HG03066 (cell line): ENCODE measurements at regions not wholly inside any gene's neighbourhood (a gene's known extent, or its start where the extent isn't known, plus 50 kb on each side); places are given as distances from the start of the nearest gene placed in this dataset.
A peak's percentile ranks its signal among the peaks of the same experiment; 100 is the strongest.

ENCODE experiments used
- ATAC-seq: cut with Tn5 transposase; IDR thresholded peaks from one replicate; pipeline ENCODE4 v1.9.1; 2021; ENCODE audit warnings: low read depth; ENCODE audit not compliant: unreplicated experiment

GRCh38 chr2:188187726-188188125, 103.9 kb upstream of the GULP1 start:
- no peak for ATAC-seq

- no peak for ATAC-seq
Observed at GRCh38 chr2:188189356-188189755, 102.3 kb upstream of the GULP1 start.

- no peak for ATAC-seq
Observed at GRCh38 chr2:188193230-188193629, 98.4 kb upstream of the GULP1 start.

- ATAC-seq, result no peak
Observed at GRCh38 chr2:188196343-188197008, 95.2 kb upstream of the GULP1 start.

- no peak for ATAC-seq
Observed at GRCh38 chr2:188199716-188200128, 92.0 kb upstream of the GULP1 start.

GRCh38 chr2:188201639-188202038, 90.0 kb upstream of the GULP1 start:
- no peak for ATAC-seq

- no peak for ATAC-seq
Observed at GRCh38 chr2:188202777-188203176, 88.9 kb upstream of the GULP1 start.

- ATAC-seq, result no peak
Observed at GRCh38 chr2:188203776-188204175, 87.9 kb upstream of the GULP1 start.

- ATAC-seq, result no peak
Observed at GRCh38 chr2:188204824-188205223, 86.8 kb upstream of the GULP1 start.

GRCh38 chr2:188207554-188207953, 84.1 kb upstream of the GULP1 start:
- no peak for ATAC-seq

- ATAC-seq, result no peak
Observed at GRCh38 chr2:188209218-188209617, 82.5 kb upstream of the GULP1 start.

GRCh38 chr2:188217264-188217663, 74.4 kb upstream of the GULP1 start:
- no peak for ATAC-seq

GRCh38 chr2:188219541-188219940, 72.1 kb upstream of the GULP1 start:
- ATAC-seq, result no peak

- no peak for ATAC-seq
Observed at GRCh38 chr2:188220535-188220934, 71.1 kb upstream of the GULP1 start.

GRCh38 chr2:188227713-188228112, 64.0 kb upstream of the GULP1 start:
- no peak for ATAC-seq

- ATAC-seq, result peak; percentile 72
Observed at GRCh38 chr2:188235364-188235763, 56.3 kb upstream of the GULP1 start.

- ATAC-seq, result no peak
Observed at GRCh38 chr2:188238386-188238785, 53.3 kb upstream of the GULP1 start.
